Uterus (tissue), 3 donors: ENCODE measurements at regions not wholly inside any gene's neighbourhood (a gene's known extent, or its start where the extent isn't known, plus 50 kb on each side); places are given as distances from the start of the nearest gene placed in this dataset.

ENCODE experiments used
- DNase-seq, 2 donors: peaks; one replicate each; pipeline ENCODE4 v3.0.0-alpha.2; 2019 to 2020
- H3K27ac ChIP-seq, 2 donors: fragments of 200-600 bp; sonication (generic); 1 replicate in 1 of 2; 2 replicates in 1 of 2; pipeline ENCODE4 v1.5.1; 2016 to 2018
- H3K27me3 ChIP-seq, 2 donors: fragments of 200-600 bp; sonication (generic); one replicate each; pipeline ENCODE4 v1.5.1; 2018 to 2019; ENCODE audit warnings: control low read depth in 1 of 2
- H3K36me3 ChIP-seq, 2 donors: fragments of 200-600 bp; sonication (generic); one replicate each; pipeline ENCODE4 v1.5.1; 2019; ENCODE audit warnings: control low read depth in 1 of 2
- H3K4me1 ChIP-seq, 2 donors: fragments of 200-600 bp; sonication (generic); one replicate each; pipeline ENCODE4 v1.5.1; 2018 to 2019; ENCODE audit warnings: control low read depth in 1 of 2
- H3K4me3 ChIP-seq, 2 donors: fragments of 200-600 bp; sonication (generic); 1 replicate in 1 of 2; 2 replicates in 1 of 2; pipeline ENCODE4 v1.5.1; 2018 to 2019; ENCODE audit warnings: mild to moderate bottlenecking in 1 of 2
- H3K9me3 ChIP-seq, 2 donors: fragments of 200-600 bp; sonication (generic); one replicate each; pipeline ENCODE4 v1.5.1; 2019; ENCODE audit warnings: control low read depth in 1 of 2
- CTCF ChIP-seq, 4 experiments: fragments of 200-600 bp in 2 of 4; fragments of 450-650 bp in 2 of 4; sonication (generic) in 2 of 4; IDR thresholded peaks; one replicate each; pipeline ENCODE4 v1.5.1; 2016 to 2019; ENCODE audit warnings: antibody characterized with exemption in 4 of 4, mild to moderate bottlenecking in 2 of 4, moderate library complexity in 1 of 4
- POLR2A ChIP-seq, 2 donors: fragments of 450-650 bp; IDR thresholded peaks; one replicate each; pipeline ENCODE4 v1.6.1; 2016; ENCODE audit warnings: antibody characterized with exemption in 2 of 2, mild to moderate bottlenecking in 1 of 2, moderate library complexity in 1 of 2
- intact Hi-C: fragments of 100-400 bp; cut with DNase I; formaldehyde crosslinking; loops from one replicate; pipeline ENCODE4 v1.15.1; 2023; ENCODE audit warnings: low total_unique reads
- donor health status: DM: yes; HTN: yes; CAD: no.

GRCh38 chr13:87003265-87003664 lies 667.9 kb upstream of the SLITRK5 start:
- TF ChIP-seq CTCF (IDR thresholded peaks at IDR 0.05) (no peak), POLR2A (IDR thresholded peaks at IDR 0.05) (no peak)
- Histone ChIP-seq H3K4me1 (no peaks in the 10 kb centered on the region), H3K27me3 (no peaks in the 10 kb centered on the region), H3K9me3 (no peaks in the 10 kb centered on the region), H3K4me3 (no peak overlapping the region), H3K27ac (no peak overlapping the region), H3K36me3 (no peaks in the 10 kb centered on the region)
- no peak for DNase-seq
- intact Hi-C loops, result no loop called here

- no peak overlapping the region for H3K27ac ChIP-seq
- no peak for TF ChIP-seq POLR2A (IDR thresholded peaks at IDR 0.05)
- no peak for TF ChIP-seq CTCF (IDR thresholded peaks at IDR 0.05)
- H3K4me1 ChIP-seq, result no peaks in the 10 kb centered on the region
- H3K9me3 ChIP-seq, result no peaks in the 10 kb centered on the region
- intact Hi-C loops, result no loop called here
- H3K4me3 ChIP-seq, result no peak overlapping the region
- H3K27me3 ChIP-seq, result no peaks in the 10 kb centered on the region
- DNase-seq, result no peak
- H3K36me3 ChIP-seq, result no peaks in the 10 kb centered on the region
Measured at GRCh38 chr13:87005511-87005910, 665.7 kb upstream of the SLITRK5 start.

- no peaks in the 10 kb centered on the region for H3K27me3 ChIP-seq
- H3K4me1 ChIP-seq, result no peaks in the 10 kb centered on the region
- H3K36me3 ChIP-seq, result no peaks in the 10 kb centered on the region
- intact Hi-C loops, result no loop called here
- no peaks in the 10 kb centered on the region for H3K9me3 ChIP-seq
- DNase-seq, result no peak
- no peak overlapping the region for H3K27ac ChIP-seq
- no peak overlapping the region for H3K4me3 ChIP-seq
- TF ChIP-seq POLR2A (IDR thresholded peaks at IDR 0.05) (no peak), CTCF (IDR thresholded peaks at IDR 0.05) (no peak)
Measured at GRCh38 chr13:87035526-87035925, 635.6 kb upstream of the SLITRK5 start.

GRCh38 chr13:87042946-87043345 lies 628.2 kb upstream of the SLITRK5 start:
- no peak overlapping the region for H3K27ac ChIP-seq
- DNase-seq, result no peak
- H3K4me1 ChIP-seq, result no peaks in the 10 kb centered on the region
- no peaks in the 10 kb centered on the region for H3K36me3 ChIP-seq
- no peaks in the 10 kb centered on the region for H3K9me3 ChIP-seq
- no peaks in the 10 kb centered on the region for H3K27me3 ChIP-seq
- no peak for TF ChIP-seq CTCF (IDR thresholded peaks at IDR 0.05)
- no peak for TF ChIP-seq POLR2A (IDR thresholded peaks at IDR 0.05)
- intact Hi-C loops, result no loop called here
- no peak overlapping the region for H3K4me3 ChIP-seq

GRCh38 chr13:87052731-87053130 lies 618.4 kb upstream of the SLITRK5 start:
- Histone ChIP-seq H3K27ac (no peak overlapping the region), H3K4me3 (no peak overlapping the region), H3K9me3 (no peaks in the 10 kb centered on the region), H3K27me3 (no peaks in the 10 kb centered on the region), H3K4me1 (no peaks in the 10 kb centered on the region), H3K36me3 (no peaks in the 10 kb centered on the region)
- DNase-seq, result no peak
- TF ChIP-seq POLR2A (IDR thresholded peaks at IDR 0.05) (no peak), CTCF (IDR thresholded peaks at IDR 0.05) (no peak)
- intact Hi-C loops, result no loop called here
